NT2/D1 (cell line): ENCODE measurements at regions not wholly inside any gene's neighbourhood (a gene's known extent, or its start where the extent isn't known, plus 50 kb on each side); places are given as distances from the start of the nearest gene placed in this dataset.

Experiments used
- YY1 ChIP-seq: IDR thresholded peaks from 2 replicates; pipeline ENCODE4 v1.6.1; 2011; ENCODE audit not compliant: insufficient read length, insufficient read depth
- ZNF274 ChIP-seq: IDR thresholded peaks from 2 replicates; pipeline ENCODE4 v1.6.1; 2011; ENCODE audit warnings: mild to moderate bottlenecking, low read depth, low read length

DNA sequence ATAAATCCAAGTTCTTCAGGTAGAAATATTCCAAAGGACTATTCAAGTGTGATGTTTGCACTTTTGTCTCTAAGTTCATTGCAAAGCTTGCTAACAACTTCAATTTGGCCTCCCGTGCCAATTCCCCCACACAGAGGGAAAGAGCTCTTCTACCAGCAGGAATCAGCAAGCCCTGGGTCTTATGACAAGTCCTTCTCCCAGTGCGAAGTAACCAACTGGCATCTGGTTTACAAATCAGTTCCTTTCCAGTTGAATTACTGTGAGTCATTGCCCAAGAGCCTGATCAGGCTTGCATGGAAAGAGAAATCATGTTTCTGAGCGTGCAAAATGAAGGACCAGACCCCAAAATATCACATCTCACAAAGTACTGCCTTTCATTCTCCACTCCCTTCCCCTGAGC, 62.7 kb upstream of the SLCO3A1 start:
- TF ChIP-seq ZNF274: no peak
- no peak for TF ChIP-seq YY1
